ENCODE measurements at regions not wholly inside any gene's neighbourhood (a gene's known extent, or its start where the extent isn't known, plus 50 kb on each side); places are given as distances from the start of the nearest gene placed in this dataset.

DNA sequence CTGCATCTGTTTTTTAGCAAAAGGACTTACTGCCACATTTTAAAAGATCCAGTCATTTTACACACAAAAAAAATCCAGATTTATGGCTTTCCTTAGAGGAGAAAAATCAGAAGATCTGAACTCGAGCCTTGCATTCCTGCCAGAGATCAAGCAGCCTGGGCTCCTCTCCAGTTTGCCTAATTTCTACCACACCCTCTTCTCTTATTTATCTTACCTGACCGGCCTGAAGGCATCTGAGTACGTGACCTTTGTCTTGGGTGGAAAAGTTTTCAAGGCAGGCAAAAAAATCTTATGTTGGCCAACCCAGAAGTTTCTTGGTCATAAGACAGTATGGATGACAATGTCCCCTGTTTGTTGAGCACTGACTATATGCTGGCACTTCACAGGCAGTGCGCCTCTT, 60.3 kb downstream of the CHRD start:
- no peak overlapping the region for H3K4me3 ChIP-seq (ENCODE audit: low read length)
- no peak overlapping the region for H3K9ac ChIP-seq (ENCODE audit: extremely low read depth, low read length, poor library complexity, severe bottlenecking)
- no peak overlapping the region for H3K27ac ChIP-seq (ENCODE audit: low read depth, low read length)
- Mint-ChIP-seq H3K27ac (no peak overlapping the region), H3K36me3 (ENCODE audit: low read depth) (no peaks in the 10 kb centered on the region), H3K4me1 (no peaks in the 10 kb centered on the region), H3K4me3 (no peak overlapping the region), H3K27me3 (ENCODE audit: insufficient read depth) (peaks cover 1% of the 10 kb centered on the region), H3K9me3 (peaks cover 3% of the 10 kb centered on the region)
- 79 to 88% methylated on average over 3 to 4 of the region's 4 CpGs for WGBS, 2 experiments (ENCODE audit: insufficient coverage in 1 of 2, insufficient read length in 1 of 2)
- TF ChIP-seq, protein P1, sequence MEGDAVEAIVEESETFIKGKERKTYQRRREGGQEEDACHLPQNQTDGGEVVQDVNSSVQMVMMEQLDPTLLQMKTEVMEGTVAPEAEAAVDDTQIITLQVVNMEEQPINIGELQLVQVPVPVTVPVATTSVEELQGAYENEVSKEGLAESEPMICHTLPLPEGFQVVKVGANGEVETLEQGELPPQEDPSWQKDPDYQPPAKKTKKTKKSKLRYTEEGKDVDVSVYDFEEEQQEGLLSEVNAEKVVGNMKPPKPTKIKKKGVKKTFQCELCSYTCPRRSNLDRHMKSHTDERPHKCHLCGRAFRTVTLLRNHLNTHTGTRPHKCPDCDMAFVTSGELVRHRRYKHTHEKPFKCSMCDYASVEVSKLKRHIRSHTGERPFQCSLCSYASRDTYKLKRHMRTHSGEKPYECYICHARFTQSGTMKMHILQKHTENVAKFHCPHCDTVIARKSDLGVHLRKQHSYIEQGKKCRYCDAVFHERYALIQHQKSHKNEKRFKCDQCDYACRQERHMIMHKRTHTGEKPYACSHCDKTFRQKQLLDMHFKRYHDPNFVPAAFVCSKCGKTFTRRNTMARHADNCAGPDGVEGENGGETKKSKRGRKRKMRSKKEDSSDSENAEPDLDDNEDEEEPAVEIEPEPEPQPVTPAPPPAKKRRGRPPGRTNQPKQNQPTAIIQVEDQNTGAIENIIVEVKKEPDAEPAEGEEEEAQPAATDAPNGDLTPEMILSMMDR (conservative IDR thresholded peaks at IDR 0.05): no peak
- no peaks in the 10 kb centered on the region for H3K4me1 ChIP-seq (ENCODE audit: control insufficient read depth, insufficient read depth, low read length)
- H3K36me3 ChIP-seq (ENCODE audit: control insufficient read depth, insufficient read depth, low read length): no peaks in the 10 kb centered on the region
- H3K9me3 ChIP-seq (ENCODE audit: control insufficient read depth, low read length): peaks cover 6% of the 10 kb centered on the region
- H3K27me3 ChIP-seq (ENCODE audit: control insufficient read depth, insufficient read depth, low read length, poor library complexity, severe bottlenecking): no peaks in the 10 kb centered on the region
- DNase-seq: no peak

DNA sequence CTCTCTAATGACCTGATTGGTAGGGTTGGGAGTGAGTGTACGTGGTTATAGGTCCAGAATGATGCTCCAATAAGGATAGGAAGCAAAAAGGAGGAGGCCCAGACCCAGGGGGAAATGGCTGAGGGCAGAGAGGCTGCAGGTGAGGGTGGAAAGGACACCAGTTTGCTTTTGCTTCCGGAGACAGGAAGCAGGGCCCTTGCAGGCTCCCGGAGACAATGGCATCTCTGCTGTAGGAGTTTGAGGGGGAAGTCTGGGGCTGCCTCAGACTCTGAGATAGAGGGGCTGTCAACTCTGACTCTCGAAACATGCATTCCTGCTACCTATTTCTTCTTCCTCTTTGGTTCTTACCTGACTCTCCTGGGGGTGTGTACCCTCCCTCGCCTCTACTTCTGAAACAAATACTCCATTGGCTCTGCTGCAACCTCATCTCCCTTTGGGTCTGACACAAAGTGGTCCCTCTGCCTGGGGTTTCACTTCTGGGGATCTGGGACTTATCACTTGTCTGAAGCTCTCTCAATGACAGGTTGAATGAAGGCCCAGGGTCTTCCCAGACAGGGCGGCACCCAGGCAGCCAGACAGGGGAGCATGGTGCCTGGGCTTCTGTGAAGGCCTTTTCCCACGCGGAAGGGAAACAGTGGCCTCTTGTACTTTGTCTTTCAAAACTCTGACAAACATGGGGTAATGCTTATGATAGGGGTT, 61.5 kb downstream of the CHRD start:
- TF ChIP-seq, protein P1 (conservative IDR thresholded peaks at IDR 0.05): no peak
- H3K27ac Mint-ChIP-seq: no peak overlapping the region

DNA sequence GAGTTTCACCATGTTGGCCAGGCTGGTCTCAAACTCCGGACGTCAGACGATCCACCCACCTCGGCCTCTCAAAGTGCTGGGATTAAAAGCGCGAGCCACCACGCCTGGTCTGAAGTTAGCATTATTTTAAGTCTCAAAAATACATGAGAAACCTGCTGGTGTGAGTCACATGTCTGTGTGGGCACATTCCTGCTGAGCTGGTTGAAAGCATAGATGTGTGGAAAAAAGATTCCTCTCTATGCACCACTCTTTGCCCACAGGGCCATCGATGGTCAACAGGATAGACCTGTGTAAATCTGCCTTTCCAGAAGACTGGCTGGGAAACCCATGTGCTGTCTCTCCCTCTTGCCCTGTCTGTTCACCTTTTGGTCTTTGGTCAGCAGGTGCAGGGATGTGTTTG, 63.5 kb downstream of the CHRD start:
- Mint-ChIP-seq H3K27ac (no peak overlapping the region), H3K27me3 (ENCODE audit: insufficient read depth) (peaks cover 1% of the 10 kb centered on the region), H3K9me3 (peaks cover under 1% of the 10 kb centered on the region), H3K4me3 (no peak overlapping the region), H3K4me1 (no peaks in the 10 kb centered on the region), H3K36me3 (ENCODE audit: low read depth) (no peaks in the 10 kb centered on the region)
- Histone ChIP-seq H3K4me1 (ENCODE audit: control insufficient read depth, insufficient read depth, low read length) (no peaks in the 10 kb centered on the region), H3K27me3 (ENCODE audit: control insufficient read depth, insufficient read depth, low read length, poor library complexity, severe bottlenecking) (no peaks in the 10 kb centered on the region), H3K9me3 (ENCODE audit: control insufficient read depth, low read length) (peaks cover 2% of the 10 kb centered on the region), H3K9ac (ENCODE audit: extremely low read depth, low read length, poor library complexity, severe bottlenecking) (no peak overlapping the region), H3K36me3 (ENCODE audit: control insufficient read depth, insufficient read depth, low read length) (no peaks in the 10 kb centered on the region), H3K4me3 (ENCODE audit: low read length) (no peak overlapping the region), H3K27ac (ENCODE audit: low read depth, low read length) (no peak overlapping the region)
- TF ChIP-seq, protein P1 (conservative IDR thresholded peaks at IDR 0.05): no peak
- DNase-seq: no peak
- 85 to 92% methylated on average over 7 to 8 of the region's 8 CpGs for WGBS, 2 experiments (ENCODE audit: insufficient coverage in 1 of 2, insufficient read length in 1 of 2)

More for the DNA sequence above, 61.5 kb downstream of the CHRD start:
- no peaks in the 10 kb centered on the region for H3K36me3 Mint-ChIP-seq (ENCODE audit: low read depth)
- Histone ChIP-seq H3K4me1 (ENCODE audit: control insufficient read depth, insufficient read depth, low read length) (no peaks in the 10 kb centered on the region), H3K9me3 (ENCODE audit: control insufficient read depth, low read length) (peaks cover 6% of the 10 kb centered on the region), H3K9ac (ENCODE audit: extremely low read depth, low read length, poor library complexity, severe bottlenecking) (no peak overlapping the region), H3K27me3 (ENCODE audit: control insufficient read depth, insufficient read depth, low read length, poor library complexity, severe bottlenecking) (no peaks in the 10 kb centered on the region), H3K4me3 (ENCODE audit: low read length) (no peak overlapping the region), H3K27ac (ENCODE audit: low read depth, low read length) (no peak overlapping the region), H3K36me3 (ENCODE audit: control insufficient read depth, insufficient read depth, low read length) (no peaks in the 10 kb centered on the region)
- WGBS, 2 experiments (ENCODE audit: insufficient coverage in 1 of 2, insufficient read length in 1 of 2): 86 to 87% methylated on average over 6 to 8 of the region's 8 CpGs
- DNase-seq: no peak
- H3K4me3 Mint-ChIP-seq: no peak overlapping the region
- no peaks in the 10 kb centered on the region for H3K4me1 Mint-ChIP-seq
- peaks cover 1% of the 10 kb centered on the region for H3K27me3 Mint-ChIP-seq (ENCODE audit: insufficient read depth)
- H3K9me3 Mint-ChIP-seq: peaks cover 3% of the 10 kb centered on the region
